ENCODE measurements at regions not wholly inside any gene's neighbourhood (a gene's known extent, or its start where the extent isn't known, plus 50 kb on each side); places are given as distances from the start of the nearest gene placed in this dataset.

DNA sequence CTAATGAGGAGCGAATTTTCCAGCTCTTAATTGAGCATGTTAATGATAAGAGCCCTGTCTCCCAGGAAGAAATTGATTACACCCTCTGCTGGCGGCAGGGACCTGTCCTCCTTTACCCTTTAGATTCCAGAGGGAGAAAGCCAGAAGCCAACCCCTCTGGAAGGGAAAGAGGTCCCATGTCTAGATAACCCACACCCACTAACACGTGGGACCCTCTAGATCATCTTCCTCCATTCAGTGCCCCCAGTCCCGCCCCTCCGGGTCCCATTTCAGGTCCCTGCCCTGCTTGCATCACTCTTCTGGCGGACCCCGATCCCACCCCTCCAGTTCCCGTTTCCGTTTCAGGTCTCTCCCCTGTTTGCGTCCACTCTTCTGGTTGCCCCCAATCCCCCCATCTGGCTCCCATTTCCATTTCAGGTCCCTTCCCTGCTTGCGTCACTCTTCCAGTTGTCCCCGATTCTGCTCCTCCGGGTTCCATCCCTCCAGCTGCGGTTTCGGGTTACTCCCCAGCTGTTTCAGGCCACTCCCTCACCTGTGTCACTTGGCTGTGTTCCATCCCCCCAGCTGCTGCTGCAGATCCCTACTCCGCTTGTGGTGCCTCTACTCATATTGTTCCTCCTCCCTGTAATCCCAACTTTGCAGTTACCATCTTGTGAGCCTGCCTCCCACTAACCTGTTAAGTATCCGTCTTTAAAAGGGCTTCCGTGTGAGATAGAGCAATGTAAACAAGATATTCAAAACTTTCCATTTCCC, 202.4 kb downstream of the SH2D4B start:
- Histone ChIP-seq H3K4me3 (no peak overlapping the region), H3K27ac (no peak overlapping the region)

DNA sequence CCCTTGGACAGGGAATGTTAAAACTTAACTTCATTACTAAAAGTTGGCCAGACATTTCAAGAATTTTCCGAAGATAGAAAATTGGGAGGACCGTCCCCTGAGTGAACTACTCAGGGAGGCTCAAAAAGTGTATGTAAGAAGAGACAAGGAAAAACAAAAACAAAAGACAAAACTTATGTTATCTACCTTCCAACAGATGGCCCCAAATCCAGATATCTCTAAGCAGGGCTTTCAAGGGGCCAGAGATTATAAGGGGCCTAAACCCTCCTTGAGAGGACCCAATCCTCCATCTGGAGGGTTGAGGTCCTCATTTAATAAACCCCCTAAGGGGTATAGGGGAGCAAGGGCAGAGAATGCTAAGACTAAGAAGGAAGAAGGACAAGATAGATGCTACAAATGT, 203.6 kb downstream of the SH2D4B start:
- Histone ChIP-seq H3K4me3 (no peak overlapping the region), H3K27ac (no peak overlapping the region)

DNA sequence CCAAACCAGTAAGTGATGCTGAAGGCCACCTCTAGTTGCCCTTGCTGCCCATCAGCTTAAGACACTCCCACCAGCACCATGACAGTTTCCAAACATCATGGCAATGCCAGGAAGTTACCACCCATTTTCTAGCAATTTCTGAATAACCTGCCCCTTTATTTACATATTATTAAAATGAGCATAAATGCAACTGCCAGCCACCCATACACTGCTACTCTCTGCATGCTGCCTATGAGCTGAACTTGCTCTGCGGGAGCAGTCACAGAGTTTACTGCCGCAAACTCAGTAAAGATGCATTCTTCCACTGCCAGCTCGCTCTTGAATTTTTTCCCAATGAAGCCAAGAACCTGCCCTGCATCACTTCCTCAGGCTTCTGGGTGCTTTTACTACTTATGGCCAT, 212.6 kb downstream of the SH2D4B start:
- H3K4me3 ChIP-seq = no peak overlapping the region

DNA sequence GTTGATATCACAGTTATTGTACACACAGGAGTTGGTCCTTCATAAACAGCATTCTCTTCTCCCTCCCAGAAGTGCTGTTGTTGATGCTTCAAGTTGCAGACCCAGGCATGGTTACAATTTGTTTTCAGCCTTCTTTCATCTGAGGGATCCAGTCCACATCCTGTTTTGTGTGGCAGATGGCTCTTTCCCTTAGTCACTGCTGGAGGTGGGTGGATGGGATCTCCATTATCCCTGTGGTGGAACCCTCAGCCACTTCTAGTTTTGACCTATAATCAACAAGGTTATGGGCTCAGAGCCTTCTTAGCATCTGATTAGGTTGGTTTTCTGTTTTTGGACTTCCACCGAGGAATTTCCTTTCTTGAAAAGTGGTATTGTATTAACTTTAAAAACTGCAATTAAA, 214.2 kb downstream of the SH2D4B start:
- no peak overlapping the region for H3K4me3 ChIP-seq
- H3K27ac ChIP-seq = no peak overlapping the region

More for the DNA sequence above, 212.6 kb downstream of the SH2D4B start:
- H3K27ac ChIP-seq = no peak overlapping the region

DNA sequence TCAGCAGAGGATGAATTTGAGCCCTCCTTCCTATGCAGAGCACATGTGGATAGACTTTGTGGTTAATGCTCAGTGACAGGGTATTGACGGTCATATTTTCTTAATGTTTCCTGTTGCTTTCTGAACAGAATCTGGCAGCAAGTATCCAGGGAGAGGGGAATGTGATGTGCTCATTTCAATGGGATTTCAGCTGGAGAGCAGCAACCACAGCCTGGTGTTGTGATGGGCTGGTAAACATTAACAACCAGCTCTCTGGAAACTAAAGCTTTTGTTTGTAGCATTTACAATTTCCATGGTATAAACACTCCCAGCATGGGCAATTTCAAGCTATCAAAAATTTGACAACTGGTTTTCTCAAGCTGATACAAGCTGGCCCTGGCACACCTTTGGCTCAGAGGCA, 215.9 kb downstream of the SH2D4B start:
- Histone ChIP-seq H3K4me3 (no peak overlapping the region), H3K27ac (no peak overlapping the region)

DNA sequence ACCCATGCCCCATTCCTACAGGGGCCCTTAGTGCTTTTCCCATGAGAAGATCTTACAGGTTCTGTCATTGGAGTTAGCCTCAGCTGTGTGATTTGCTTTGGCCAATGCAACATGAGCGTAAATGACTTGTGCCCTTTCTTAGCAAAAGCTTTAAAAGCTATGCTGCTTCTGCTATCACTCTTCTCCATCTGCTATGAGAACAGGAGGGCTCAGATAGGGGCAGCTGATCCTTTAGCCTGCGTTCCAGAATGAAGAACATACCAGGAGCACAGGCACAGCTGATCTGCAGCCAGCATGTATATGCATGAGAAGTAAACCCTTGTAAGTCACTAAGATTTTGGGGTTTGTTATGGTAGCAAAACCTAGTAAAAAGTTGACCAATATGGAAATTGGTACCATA, 218.2 kb downstream of the SH2D4B start:
- H3K27ac ChIP-seq = no peak overlapping the region
- no peak overlapping the region for H3K4me3 ChIP-seq

DNA sequence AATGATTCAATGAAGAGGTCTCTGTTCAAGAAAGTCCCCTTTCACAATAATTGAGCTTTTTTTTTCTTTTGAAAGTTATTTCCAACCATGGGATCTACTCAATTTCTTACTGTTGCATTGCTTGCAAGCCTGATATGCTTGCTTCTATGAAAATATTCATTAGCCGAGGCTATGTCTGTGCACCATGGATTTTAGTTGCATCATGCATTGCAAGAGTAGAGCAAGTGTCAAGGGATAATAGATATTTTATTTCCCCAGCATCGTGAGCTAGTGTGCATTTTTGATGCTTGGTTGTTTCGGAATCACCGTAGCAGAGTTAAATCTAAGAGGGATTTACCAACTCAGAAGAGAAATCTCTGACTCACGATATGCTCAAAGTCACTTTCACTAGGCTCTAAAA, 222.0 kb downstream of the SH2D4B start:
- Histone ChIP-seq H3K27ac (no peak overlapping the region), H3K4me3 (no peak overlapping the region)

DNA sequence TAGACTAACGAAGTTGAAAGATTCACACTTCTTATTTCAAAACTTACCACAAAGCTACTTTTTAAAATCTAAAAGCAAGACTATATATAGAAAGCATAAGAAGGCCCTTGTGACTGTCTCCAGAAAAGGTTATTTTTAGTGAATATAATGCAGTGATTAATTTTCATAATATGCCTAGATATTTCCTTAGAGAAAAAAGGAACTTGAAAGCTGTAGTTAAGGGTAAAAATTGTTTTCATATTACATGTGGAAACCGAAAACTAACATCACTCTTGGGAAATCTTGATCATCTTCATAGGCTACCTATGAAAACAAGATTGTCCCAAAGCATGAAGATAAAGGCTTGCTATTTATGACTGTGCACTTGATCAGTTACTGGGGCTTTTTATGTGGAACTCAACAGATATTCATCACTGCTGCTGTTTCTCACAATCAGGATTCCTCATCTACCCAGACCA, 223.2 kb downstream of the SH2D4B start:
- Histone ChIP-seq H3K27ac (no peak overlapping the region), H3K4me3 (no peak overlapping the region)

DNA sequence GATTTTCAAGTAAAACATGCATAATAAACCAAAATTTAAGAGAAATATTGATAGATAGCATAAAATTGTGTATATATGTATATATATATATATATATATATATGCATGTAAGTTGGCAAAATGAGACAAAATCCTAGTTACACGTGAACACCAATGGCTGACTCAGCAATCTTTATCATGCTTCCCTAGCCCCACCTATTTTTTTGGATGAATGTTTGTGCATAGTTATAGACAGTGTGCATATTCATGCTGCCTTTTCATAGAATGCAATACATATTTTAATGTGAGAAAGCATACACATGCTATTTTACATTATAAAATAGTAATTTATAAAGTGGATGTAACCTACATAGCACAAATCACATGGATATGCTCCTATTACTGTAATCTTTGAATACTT, 230.3 kb downstream of the SH2D4B start:
- H3K4me3 ChIP-seq = no peak overlapping the region
- no peak overlapping the region for H3K27ac ChIP-seq

DNA sequence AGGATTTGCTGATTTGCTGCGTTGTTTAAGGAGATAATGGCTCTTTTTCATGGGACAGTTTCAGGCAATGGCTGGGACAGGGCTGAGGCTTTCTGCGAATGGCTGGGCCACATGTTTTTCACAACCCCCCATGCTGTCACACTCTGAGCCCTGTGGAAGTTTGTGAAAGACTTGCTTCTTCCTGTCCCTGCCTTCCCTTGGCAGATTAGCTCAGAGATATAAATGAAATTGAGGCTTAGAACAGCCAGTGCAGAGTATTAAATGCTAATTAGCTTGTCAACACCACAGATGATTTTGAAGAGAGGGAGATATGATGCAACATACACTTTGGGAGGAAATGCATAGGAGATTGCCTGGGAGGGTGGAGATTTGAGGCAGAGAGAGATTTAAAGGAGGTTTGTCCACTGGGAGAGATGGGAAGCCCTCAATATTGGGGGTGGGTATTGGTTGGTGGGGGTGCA, 232.0 kb downstream of the SH2D4B start:
- H3K27ac ChIP-seq = no peak overlapping the region
- H3K4me3 ChIP-seq = no peak overlapping the region

DNA sequence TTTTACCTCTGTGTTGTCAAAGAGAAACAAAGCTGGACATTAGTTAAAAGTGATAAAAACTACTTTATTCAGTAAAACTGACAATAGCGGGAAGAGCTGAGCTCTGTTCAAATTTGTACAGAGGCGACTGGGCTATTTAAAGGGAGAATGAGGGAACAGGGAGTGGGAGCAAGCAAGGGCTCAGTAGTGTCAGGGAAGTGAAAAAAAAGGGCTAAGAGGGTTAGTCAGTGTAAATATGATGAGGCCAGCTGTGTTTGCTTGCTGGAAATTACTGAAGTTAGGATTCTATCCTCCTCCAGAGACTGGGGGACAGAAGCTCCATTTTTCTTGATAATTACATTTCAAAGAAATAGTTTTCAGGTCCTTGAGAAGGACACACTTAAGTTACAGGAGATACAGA, 232.5 kb downstream of the SH2D4B start:
- Histone ChIP-seq H3K27ac (no peak overlapping the region), H3K4me3 (no peak overlapping the region)

DNA sequence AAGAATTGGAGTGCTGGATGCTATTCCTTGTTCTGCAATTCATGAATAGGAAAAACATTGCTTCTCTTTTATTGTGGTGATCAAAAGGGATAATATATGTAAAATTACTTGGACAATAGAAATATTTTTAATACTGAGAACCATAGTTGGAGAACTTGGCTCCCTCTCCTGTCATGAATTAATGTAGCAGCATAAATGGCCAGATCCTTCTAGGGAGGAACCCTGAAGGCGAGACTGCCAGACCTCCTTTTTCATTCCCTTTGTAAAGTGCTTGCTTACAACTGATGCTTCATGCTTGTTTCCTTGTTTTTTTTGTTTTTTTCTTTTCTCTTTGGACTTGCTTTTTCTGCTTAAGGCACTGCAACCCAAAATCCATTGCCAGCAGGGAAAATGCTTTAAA, 233.6 kb downstream of the SH2D4B start:
- H3K4me3 ChIP-seq = no peak overlapping the region

DNA sequence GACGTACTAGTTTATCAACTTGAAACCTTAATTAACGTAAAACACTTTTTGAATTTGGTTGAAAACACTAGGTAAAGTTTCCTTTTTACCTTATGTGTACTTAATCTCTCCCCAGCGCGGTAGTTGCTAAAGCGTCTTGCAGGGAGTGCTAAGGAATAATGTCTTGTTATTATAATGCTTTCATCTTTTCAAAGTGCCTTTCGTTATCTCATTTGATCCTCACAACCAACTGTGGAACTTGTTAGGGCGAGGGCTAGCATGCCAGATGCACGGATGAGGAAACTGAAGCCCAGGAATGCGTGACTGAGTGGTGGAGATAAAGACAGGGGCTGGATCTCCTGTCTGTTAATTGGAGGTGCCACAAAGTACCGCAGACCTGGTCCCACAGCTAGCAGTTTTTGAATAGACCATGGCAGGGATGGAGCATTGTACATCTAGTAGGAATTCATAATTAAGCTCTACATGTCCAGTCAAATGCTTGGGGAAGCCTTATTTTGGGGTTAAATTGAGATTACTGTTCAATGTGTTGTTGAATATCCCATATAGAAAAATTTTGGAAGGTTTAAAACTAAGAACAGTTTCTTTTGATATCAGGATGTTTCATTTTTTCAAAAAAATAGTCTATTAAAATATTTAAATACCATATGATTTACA, 234.3 kb downstream of the SH2D4B start:
- no peak overlapping the region for H3K4me3 ChIP-seq

More for the DNA sequence above, 233.6 kb downstream of the SH2D4B start:
- no peak overlapping the region for H3K27ac ChIP-seq

DNA sequence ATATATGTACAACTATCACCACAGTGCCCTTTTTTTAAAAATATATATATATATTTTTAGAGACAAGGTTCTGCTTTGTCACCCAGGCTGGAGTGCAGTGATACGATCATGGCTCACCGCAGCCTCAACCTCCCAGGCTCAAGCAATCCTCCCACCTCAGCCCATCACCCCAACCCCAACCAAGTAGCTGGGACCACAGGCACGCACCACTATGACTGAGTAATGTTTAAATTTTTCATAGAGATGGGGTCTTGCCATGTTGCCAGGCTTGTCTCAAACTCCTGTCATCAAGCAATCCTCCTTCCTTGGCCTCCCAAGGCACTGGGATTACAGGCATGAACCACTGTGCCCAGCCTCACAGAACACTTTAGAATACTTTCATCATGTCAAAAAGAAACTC, 234.9 kb downstream of the SH2D4B start:
- Histone ChIP-seq H3K27ac (no peak overlapping the region), H3K4me3 (no peak overlapping the region)

More for the DNA sequence above, 234.3 kb downstream of the SH2D4B start:
- no peak overlapping the region for H3K27ac ChIP-seq

DNA sequence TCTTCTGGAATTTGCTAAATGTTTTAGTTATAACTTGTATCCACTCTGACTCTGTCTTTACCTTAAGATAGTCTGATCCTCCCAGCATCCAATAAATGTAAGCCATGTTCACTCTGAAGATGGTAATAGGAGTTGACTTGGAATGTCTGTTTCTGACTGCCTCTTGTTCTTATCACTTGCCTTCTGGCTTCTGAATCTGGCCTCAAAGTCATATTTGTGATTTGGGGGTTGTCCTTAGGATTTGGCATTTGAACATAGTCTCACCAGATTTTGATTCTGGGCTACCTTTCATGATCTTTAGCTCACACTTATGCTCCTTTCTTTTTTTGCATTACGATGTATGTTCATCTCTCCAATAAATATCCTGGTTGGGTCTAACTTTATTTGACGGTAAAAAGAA, 247.0 kb downstream of the SH2D4B start:
- Histone ChIP-seq H3K4me3 (no peak overlapping the region), H3K27ac (no peak overlapping the region)

DNA sequence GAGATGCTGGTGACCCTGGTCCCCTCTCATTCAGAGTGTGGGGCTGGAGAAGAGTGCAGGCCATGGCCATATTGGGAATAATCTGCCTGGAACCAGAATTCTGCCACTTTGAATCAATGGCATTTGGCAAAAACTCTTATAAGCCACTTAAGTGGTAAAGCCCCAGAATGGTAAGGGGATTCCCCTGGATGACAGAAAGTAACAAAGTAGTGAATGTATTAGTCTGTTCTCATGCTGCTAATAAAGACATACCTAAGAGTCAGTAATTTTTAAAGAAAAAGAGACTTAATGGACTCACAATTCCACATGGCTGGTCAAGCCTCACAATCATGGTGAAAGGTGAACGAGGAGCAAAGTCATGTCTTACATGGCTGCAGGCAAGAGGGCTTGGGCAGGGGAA, 248.6 kb downstream of the SH2D4B start:
- H3K27ac ChIP-seq = no peak overlapping the region

DNA sequence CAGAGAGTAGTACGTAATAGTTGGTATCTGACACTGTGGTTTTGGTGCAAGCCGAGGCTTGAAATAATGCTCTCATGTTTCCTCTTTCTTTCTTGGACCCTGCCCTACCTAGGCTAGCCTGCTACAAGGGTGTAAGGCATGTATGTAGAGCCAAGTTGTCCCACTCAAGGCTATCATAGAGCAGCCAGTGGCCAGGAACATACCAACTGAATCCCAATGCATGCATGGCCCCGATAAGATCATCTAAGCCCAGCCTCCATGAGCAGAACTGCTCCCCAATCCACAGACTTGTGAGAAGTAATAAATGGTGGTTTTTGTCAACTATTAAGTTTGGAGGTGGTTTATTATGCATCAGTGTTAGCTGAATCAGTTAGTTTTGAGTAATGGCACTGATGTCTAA, 250.2 kb downstream of the SH2D4B start:
- Histone ChIP-seq H3K4me3 (no peak overlapping the region), H3K27ac (no peak overlapping the region)

More for the DNA sequence above, 248.6 kb downstream of the SH2D4B start:
- H3K4me3 ChIP-seq = no peak overlapping the region

DNA sequence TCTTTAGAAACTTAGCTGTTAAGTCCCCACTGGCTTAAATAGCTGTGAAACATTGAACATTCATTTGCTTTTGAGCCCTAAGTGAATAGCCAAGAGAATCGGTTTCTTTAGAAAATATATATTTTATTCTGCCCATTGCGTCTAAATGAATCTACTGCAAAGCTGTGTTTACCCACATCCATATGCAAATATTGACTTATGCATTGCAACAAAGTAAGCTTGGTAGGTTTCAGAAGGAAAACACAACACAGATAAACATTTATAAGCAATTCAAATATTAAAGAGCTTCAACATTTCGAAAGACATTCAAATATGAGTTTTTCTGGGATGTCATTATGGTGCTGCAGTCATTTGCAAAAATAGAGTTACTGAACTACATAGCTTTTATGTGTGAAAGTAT, 257.3 kb downstream of the SH2D4B start:
- Histone ChIP-seq H3K27ac (no peak overlapping the region), H3K4me3 (no peak overlapping the region)

DNA sequence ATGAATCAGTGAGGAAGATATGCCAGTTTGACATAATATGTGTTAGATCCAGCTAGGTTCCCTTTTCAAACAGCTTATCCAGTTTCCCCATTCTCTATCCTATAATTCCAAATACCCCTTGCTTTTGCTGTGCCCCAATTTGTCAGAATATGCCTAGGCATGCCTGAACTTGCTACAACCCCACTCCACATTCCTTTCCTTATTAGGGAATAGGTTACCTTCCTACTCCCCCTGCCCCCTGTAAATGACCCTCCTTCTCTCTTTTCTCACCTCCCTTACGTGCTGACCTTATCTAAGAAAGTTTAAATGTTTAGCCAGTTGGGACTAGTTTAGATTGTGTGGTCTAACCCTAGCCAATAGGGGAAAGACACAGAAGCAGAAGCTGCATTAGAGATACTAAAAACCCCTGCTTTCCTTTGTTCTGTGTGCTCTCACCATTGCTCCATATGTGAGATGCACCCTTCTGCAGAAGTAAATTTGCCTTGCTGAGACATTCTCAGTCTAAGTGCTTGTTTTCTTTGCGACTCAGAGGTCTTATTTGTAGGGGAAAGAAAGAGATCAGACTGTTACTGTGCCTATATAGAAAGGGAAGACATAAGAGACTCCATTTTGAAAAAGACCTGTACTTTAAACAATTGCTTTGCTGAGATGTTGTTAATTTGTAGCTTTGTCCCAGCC, 267.8 kb downstream of the SH2D4B start:
- no peak overlapping the region for H3K27ac ChIP-seq
- H3K4me3 ChIP-seq = no peak overlapping the region

DNA sequence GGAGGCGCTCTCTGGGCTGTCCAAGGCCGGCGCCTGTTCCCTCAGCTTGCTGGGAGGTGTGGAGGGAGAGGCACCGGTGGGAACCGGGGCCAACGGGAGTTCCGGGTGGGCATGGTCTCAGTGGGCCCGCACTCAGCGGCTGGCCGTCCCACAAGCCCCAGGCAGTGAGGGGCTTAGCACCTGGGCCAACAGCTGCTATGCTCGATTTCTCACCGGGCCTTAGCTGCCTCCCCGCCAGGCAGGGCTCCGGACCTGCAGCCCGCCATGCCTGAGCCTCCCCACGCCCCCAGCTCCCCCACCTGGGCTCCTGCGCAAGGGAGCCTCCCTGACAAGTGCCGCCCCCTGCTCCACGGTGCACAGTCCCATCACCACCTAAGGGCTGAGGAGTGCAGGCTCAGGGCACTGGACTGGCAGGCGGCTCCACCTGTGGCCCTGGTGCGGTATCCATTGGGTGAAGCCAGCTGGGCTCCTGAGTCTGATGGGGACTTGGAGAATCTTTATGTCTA, 276.5 kb downstream of the SH2D4B start:
- no peak overlapping the region for H3K27ac ChIP-seq

DNA sequence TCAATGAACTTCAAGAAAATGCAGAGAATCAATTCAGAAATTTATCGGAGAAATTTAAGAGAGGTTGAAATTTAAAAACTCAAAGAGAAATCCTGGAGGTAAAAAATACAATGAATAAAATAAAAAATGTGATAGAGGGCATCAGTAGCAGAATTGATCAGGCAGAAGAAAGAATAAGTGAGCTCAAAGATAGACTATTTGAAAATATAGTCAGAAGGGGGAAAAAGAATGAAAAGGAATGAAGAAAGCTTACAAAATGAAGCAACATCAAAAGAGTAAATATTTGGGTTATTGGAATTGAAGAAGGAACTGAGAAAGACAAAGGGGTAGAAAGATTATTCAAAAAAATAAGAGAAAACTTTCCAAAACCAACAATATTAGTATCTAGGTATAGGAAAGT, 291.4 kb downstream of the SH2D4B start:
- Histone ChIP-seq H3K27ac (no peak overlapping the region), H3K4me3 (no peak overlapping the region)

More for the DNA sequence above, 276.5 kb downstream of the SH2D4B start:
- no peak overlapping the region for H3K4me3 ChIP-seq

Measured in skin epidermis (tissue), 12 donors.